ENCODE measurements at regions not wholly inside any gene's neighbourhood (a gene's known extent, or its start where the extent isn't known, plus 50 kb on each side); places are given as distances from the start of the nearest gene placed in this dataset.

DNA sequence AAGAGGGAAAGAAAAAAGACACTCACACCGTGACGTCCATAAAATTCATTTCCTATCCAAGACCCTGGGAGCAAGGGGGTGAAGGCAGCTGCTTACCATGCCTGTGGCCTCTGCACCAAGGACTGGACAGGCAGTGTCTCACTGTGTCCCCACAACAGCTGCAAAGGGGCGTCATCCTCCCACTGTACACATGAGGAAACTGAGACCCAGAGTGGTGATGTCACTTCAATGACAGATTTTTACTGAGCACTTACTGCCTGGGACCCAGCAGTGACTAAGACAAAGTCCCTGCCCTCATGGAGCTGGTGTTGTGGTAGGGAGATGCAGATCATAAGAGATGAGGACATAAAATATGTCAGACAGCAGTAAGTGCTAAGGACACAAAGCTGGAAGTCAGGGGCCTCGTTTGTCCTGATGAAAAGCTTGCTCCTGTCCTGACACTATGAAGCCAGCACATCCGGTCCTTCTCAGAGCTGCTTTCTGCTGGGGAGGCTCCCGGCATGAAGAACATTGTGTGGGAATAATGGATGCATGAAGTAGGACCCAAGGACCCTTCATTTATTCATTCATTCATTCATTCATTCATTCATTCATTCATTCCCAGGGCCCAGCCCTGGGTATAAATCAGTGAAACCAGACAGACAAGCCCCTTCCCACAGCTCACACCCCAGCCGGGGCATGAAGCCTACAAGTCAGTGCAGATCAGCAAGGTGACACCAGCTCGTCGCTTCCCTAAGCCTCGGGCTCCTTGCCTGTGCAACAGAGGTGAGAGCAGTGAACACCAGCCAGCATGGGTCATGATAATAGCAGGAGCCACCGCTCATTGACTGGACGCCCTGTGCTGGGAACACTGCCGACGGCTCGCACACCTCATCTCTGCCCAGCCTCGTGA, 473.7 kb downstream of the MATN1 start:
- TF ChIP-seq CTCF (IDR thresholded peaks at IDR 0.05; ENCODE audit: low read depth, low read length), result no peak
- TF ChIP-seq POLR2A (IDR thresholded peaks at IDR 0.05; ENCODE audit: extremely low read depth, insufficient read length), result no peak
- TF ChIP-seq MYC (IDR thresholded peaks at IDR 0.05; ENCODE audit: low read depth, low read length), result no peak
- no peak for TF ChIP-seq MAX (IDR thresholded peaks at IDR 0.05; ENCODE audit: low read depth, low read length)
- no peak for DNase-seq (ENCODE audit: low read depth)
- no peak overlapping the region for H3K4me3 ChIP-seq (ENCODE audit: low read depth, low read length)

DNA sequence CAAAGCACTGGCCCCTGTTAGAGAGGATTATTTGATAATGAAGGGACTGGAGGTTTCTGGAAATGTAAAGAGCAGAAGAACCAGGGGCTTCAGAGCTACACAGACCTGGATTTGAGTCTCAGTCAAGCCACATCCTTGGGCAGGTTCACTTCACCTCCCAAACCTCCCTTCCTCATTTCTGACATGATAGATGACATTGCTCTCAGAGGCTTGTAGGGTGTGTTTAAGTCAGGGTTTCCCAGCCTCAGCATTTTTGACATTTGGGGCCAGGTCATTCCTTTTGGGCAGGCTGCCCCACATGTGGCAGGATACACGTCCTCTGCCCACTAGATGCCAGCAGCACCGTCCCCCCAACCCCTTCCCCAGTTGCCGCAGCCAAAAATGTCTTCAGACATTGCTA, 474.6 kb downstream of the MATN1 start:
- TF ChIP-seq MYC (IDR thresholded peaks at IDR 0.05; ENCODE audit: low read depth, low read length), result no peak
- TF ChIP-seq POLR2A (IDR thresholded peaks at IDR 0.05; ENCODE audit: extremely low read depth, insufficient read length), result no peak
- TF ChIP-seq MAX (IDR thresholded peaks at IDR 0.05; ENCODE audit: low read depth, low read length), result no peak
- no peak for TF ChIP-seq CTCF (IDR thresholded peaks at IDR 0.05; ENCODE audit: low read depth, low read length)
- no peak overlapping the region for H3K4me3 ChIP-seq (ENCODE audit: low read depth, low read length)
- DNase-seq (ENCODE audit: low read depth), result no peak

- TF ChIP-seq MAX (IDR thresholded peaks at IDR 0.05; ENCODE audit: low read depth, low read length), result no peak
- TF ChIP-seq CTCF (IDR thresholded peaks at IDR 0.05; ENCODE audit: low read depth, low read length), result no peak
- TF ChIP-seq MYC (IDR thresholded peaks at IDR 0.05; ENCODE audit: low read depth, low read length), result no peak
- no peak for TF ChIP-seq POLR2A (IDR thresholded peaks at IDR 0.05; ENCODE audit: extremely low read depth, insufficient read length)
- H3K4me3 ChIP-seq (ENCODE audit: low read depth, low read length), result no peak overlapping the region
- DNase-seq (ENCODE audit: low read depth), result no peak
Observed at GRCh38 chr1:30248373-30248772, 475.0 kb downstream of the MATN1 start.

- H3K4me3 ChIP-seq (ENCODE audit: low read depth, low read length), result no peak overlapping the region
- no peak for DNase-seq (ENCODE audit: low read depth)
- TF ChIP-seq POLR2A (IDR thresholded peaks at IDR 0.05; ENCODE audit: extremely low read depth, insufficient read length) (no peak), CTCF (IDR thresholded peaks at IDR 0.05; ENCODE audit: low read depth, low read length) (no peak), MYC (IDR thresholded peaks at IDR 0.05; ENCODE audit: low read depth, low read length) (no peak), MAX (IDR thresholded peaks at IDR 0.05; ENCODE audit: low read depth, low read length) (no peak)
Observed at GRCh38 chr1:30244801-30245200, 478.6 kb downstream of the MATN1 start.

DNA sequence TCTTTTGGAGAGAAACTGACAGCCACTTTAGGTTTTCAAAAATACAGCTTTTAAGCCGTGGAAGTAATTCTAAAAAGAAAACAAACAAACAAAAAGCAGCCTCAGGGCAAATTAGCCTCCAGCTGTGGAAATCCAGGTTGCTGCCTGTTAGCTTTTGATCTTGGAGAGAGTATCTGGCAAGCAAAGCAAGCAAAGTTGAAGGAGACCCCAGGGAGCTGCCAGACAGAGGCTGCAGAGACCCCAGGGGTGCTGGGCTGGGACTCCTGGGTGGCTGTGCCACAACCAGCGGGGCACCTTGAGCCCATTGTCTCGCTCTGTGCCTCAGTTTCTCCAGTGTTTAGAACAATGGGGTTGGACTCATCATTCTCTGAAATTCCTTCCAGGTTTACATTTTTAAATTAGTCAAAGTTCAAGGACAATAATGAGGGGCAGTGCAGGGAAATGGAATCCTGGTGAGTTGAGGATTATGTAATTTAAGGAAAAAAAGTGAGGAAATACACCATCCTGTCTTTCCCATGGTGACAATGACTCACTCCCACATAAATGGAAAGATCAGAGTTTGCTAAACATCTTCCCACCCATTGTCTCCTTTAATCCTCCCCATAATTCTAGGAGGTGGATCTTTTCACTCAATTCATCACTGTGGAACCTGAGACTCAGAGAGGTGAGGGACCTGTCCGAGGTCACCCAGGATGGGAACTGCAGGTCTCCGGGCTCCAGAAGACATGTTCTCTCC, 480.5 kb downstream of the MATN1 start:
- TF ChIP-seq MAX (IDR thresholded peaks at IDR 0.05; ENCODE audit: low read depth, low read length) (no peak), POLR2A (IDR thresholded peaks at IDR 0.05; ENCODE audit: extremely low read depth, insufficient read length) (no peak), MYC (IDR thresholded peaks at IDR 0.05; ENCODE audit: low read depth, low read length) (no peak), CTCF (IDR thresholded peaks at IDR 0.05; ENCODE audit: low read depth, low read length) (no peak)
- H3K4me3 ChIP-seq (ENCODE audit: low read depth, low read length), result no peak overlapping the region
- DNase-seq (ENCODE audit: low read depth), result no peak

All from NB4 (cell line).